GM12891 (cell line): ENCODE measurements at regions not wholly inside any gene's neighbourhood (a gene's known extent, or its start where the extent isn't known, plus 50 kb on each side); places are given as distances from the start of the nearest gene placed in this dataset.

Experiments used
- PAX5 ChIP-seq: IDR thresholded peaks from 2 replicates; pipeline ENCODE4 v1.6.1; 2011; ENCODE audit warnings: low read length, moderate library complexity, mild to moderate bottlenecking; ENCODE audit not compliant: insufficient read depth, severe bottlenecking
- POLR2A ChIP-seq: IDR thresholded peaks from 2 replicates; pipeline ENCODE4 v1.6.1; 2011; ENCODE audit warnings: low read depth, low read length, control low read depth
- POLR2AphosphoS5 ChIP-seq: IDR thresholded peaks from 2 replicates; pipeline ENCODE4 v1.6.1; 2011; ENCODE audit warnings: low read depth, low read length, control low read depth
- TAF1 ChIP-seq: IDR thresholded peaks from 2 replicates; pipeline ENCODE4 v1.6.1; 2011; ENCODE audit warnings: low read depth, low read length, control low read depth

GRCh38 chr2:35081622-35082015, 1274.0 kb upstream of the CRIM1 start:
- TF ChIP-seq POLR2A, result no peak
- no peak for TF ChIP-seq PAX5
- TF ChIP-seq POLR2AphosphoS5, result no peak
- no peak for TF ChIP-seq TAF1
